Thyroid gland (tissue), 4 donors: ENCODE measurements at regions not wholly inside any gene's neighbourhood (a gene's known extent, or its start where the extent isn't known, plus 50 kb on each side); places are given as distances from the start of the nearest gene placed in this dataset.

Source experiments
- POLR2A ChIP-seq, 2 donors: fragments of 450-650 bp; IDR thresholded peaks; one replicate each; pipeline ENCODE4 v1.6.1; 2017; ENCODE audit warnings: antibody characterized with exemption in 2 of 2, mild to moderate bottlenecking in 2 of 2, moderate library complexity in 1 of 2
- TF ChIP-seq, protein P1 (sequence below), 6 experiments: fragments of 200-600 bp in 3 of 6; fragments of 450-650 bp in 3 of 6; sonication (generic) in 3 of 6; IDR thresholded peaks; one replicate each; pipeline ENCODE4 v1.5.1; 2016 to 2019; ENCODE audit warnings: antibody characterized with exemption in 6 of 6, mild to moderate bottlenecking in 2 of 6, inconsistent platforms in 1 of 6, moderate library complexity in 1 of 6

DNA sequence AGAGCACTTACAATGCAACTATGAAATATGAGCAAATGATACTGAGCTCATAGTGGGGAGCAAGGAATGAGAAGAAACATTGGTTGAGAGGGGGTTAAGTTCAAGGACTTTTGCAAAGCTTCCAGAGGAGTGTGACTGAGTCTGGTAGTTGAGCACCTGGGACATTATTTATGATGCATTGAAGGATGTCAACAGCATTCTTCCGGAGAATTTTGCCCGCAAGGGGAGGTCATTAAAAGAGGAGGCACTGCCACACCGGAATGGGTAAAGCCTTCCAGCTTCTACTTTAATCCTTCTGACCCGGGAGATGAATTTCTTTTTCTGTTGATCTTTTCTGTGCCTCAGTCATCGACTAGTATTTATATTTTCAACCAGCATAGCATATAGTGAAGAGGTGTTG lies 208.4 kb upstream of the CAMK1G start:
- no peak for TF ChIP-seq POLR2A (IDR thresholded peaks at IDR 0.05)
- TF ChIP-seq, protein P1, sequence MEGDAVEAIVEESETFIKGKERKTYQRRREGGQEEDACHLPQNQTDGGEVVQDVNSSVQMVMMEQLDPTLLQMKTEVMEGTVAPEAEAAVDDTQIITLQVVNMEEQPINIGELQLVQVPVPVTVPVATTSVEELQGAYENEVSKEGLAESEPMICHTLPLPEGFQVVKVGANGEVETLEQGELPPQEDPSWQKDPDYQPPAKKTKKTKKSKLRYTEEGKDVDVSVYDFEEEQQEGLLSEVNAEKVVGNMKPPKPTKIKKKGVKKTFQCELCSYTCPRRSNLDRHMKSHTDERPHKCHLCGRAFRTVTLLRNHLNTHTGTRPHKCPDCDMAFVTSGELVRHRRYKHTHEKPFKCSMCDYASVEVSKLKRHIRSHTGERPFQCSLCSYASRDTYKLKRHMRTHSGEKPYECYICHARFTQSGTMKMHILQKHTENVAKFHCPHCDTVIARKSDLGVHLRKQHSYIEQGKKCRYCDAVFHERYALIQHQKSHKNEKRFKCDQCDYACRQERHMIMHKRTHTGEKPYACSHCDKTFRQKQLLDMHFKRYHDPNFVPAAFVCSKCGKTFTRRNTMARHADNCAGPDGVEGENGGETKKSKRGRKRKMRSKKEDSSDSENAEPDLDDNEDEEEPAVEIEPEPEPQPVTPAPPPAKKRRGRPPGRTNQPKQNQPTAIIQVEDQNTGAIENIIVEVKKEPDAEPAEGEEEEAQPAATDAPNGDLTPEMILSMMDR (IDR thresholded peaks at IDR 0.05), result no peak
